ENCODE measurements at regions not wholly inside any gene's neighbourhood (a gene's known extent, or its start where the extent isn't known, plus 50 kb on each side); places are given as distances from the start of the nearest gene placed in this dataset.

- TF ChIP-seq CTCF (IDR thresholded peaks at IDR 0.05) (no peak), ZNF232 (CRISPR knock-in tag; IDR thresholded peaks at IDR 0.05) (no peak), IRF2 (CRISPR knock-in tag; IDR thresholded peaks at IDR 0.05; ENCODE audit: borderline replicate concordance, low read depth) (no peak), SMAD4 (CRISPR knock-in tag; IDR thresholded peaks at IDR 0.05) (no peak), PRRX2 (CRISPR knock-in tag; IDR thresholded peaks at IDR 0.05) (no peak), ZNF532 (CRISPR knock-in tag; IDR thresholded peaks at IDR 0.05; ENCODE audit: borderline replicate concordance) (no peak), USF2 (CRISPR knock-in tag; IDR thresholded peaks at IDR 0.05) (no peak), ZNF317 (CRISPR knock-in tag; IDR thresholded peaks at IDR 0.05; ENCODE audit: borderline replicate concordance, low read depth) (no peak), FOXJ3 (CRISPR knock-in tag; IDR thresholded peaks at IDR 0.05; ENCODE audit: borderline replicate concordance) (no peak), ZMAT4 (CRISPR knock-in tag; IDR thresholded peaks at IDR 0.05) (no peak), NFYB (CRISPR knock-in tag; conservative IDR thresholded peaks at IDR 0.05; ENCODE audit: low read depth) (no peak), ZNF121 (CRISPR knock-in tag; IDR thresholded peaks at IDR 0.05) (no peak), ATF6 (CRISPR knock-in tag; IDR thresholded peaks at IDR 0.05) (no peak)
Measured at GRCh38 chr6:81633391-81633790, 119.1 kb downstream of the TENT5A start.

All from WTC11 (cell line).